ENCODE measurements at regions not wholly inside any gene's neighbourhood (a gene's known extent, or its start where the extent isn't known, plus 50 kb on each side); places are given as distances from the start of the nearest gene placed in this dataset.
"Not testable (repeated sequence)": the region's sequence is repeated elsewhere in the genome, so short reads cannot be mapped to it uniquely, and the experiment has no call there.

DNA sequence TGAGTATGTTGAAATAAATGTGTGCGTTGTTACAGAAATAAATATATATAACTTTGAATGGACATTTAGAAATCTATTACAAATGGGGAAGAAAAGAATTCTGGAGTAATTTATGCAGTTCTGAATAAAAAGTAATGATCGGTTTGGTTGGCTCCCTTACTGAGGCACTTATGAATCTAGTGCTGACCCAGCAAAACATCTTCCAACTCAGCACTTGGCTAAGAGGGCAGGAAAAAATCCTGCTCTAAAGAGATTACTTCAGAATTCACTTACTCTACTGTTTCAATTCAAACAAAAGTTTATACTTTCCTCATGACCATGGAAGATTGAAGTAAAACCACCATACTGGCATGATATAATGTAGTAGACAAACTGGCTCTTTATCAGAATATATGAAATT, 123.9 kb upstream of the RXFP1 start:
- no peak for TF ChIP-seq EZH2 (IDR thresholded peaks at IDR 0.05; ENCODE audit: borderline replicate concordance, low read depth, low read length, severe bottlenecking)
- TF ChIP-seq, protein P1, sequence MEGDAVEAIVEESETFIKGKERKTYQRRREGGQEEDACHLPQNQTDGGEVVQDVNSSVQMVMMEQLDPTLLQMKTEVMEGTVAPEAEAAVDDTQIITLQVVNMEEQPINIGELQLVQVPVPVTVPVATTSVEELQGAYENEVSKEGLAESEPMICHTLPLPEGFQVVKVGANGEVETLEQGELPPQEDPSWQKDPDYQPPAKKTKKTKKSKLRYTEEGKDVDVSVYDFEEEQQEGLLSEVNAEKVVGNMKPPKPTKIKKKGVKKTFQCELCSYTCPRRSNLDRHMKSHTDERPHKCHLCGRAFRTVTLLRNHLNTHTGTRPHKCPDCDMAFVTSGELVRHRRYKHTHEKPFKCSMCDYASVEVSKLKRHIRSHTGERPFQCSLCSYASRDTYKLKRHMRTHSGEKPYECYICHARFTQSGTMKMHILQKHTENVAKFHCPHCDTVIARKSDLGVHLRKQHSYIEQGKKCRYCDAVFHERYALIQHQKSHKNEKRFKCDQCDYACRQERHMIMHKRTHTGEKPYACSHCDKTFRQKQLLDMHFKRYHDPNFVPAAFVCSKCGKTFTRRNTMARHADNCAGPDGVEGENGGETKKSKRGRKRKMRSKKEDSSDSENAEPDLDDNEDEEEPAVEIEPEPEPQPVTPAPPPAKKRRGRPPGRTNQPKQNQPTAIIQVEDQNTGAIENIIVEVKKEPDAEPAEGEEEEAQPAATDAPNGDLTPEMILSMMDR (IDR thresholded peaks at IDR 0.05; ENCODE audit: borderline replicate concordance, extremely low read depth, low read length, poor library complexity, severe bottlenecking) = no peak
- no peaks in the 10 kb centered on the region for H3K4me1 ChIP-seq (ENCODE audit: insufficient read depth, low read length)
- no peak overlapping the region for H3K27ac ChIP-seq (ENCODE audit: low read length)

DNA sequence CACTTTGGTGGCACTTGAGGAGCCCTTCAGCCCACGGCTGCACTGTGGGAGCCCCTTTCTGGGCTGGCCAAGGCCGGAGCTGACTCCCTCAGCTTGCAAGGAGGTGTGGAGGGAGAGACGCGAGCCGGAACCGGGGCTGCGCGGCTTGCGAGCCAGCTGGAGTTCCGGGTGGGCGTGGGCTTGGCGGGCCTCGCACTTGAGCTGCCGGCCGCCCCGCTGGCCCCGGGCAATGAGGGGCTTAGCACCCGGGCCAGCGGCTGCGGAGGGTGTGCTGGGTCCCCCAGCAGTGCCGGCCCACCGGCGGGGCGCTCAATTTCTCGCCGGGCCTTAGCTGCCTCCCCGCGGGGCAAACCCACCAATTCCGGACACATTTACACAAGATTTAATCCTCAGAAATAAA, 113.7 kb upstream of the RXFP1 start:
- H3K27me3 ChIP-seq (ENCODE audit: insufficient read depth, low read length, poor library complexity); ATAC-seq (ENCODE audit: insufficient read depth, low read depth); H2AFZ ChIP-seq (ENCODE audit: low read depth, low read length); H3K9ac ChIP-seq (ENCODE audit: low read depth, low read length); H3K4me2 ChIP-seq (ENCODE audit: insufficient read depth, low read length); H3K4me1 ChIP-seq (ENCODE audit: insufficient read depth, low read length); H3K9me3 ChIP-seq (ENCODE audit: insufficient read depth, low read length, severe bottlenecking); H4K20me1 ChIP-seq (ENCODE audit: insufficient read depth, low read length); H3K36me3 ChIP-seq (ENCODE audit: insufficient read depth, low read length); H3K27ac ChIP-seq (ENCODE audit: low read length); H3K4me3 ChIP-seq (ENCODE audit: low read depth in 1 of 2, low read length in 2 of 2); H3K79me2 ChIP-seq (ENCODE audit: insufficient read depth, low read length); DNase-seq: not testable (repeated sequence)

More for the DNA sequence above, 123.9 kb upstream of the RXFP1 start:
- H3K4me3 ChIP-seq (ENCODE audit: low read depth in 1 of 2, low read length in 2 of 2) = no peak overlapping the region
- H3K27me3 ChIP-seq (ENCODE audit: insufficient read depth, low read length, poor library complexity) = no peaks in the 10 kb centered on the region
- H2AFZ ChIP-seq (ENCODE audit: low read depth, low read length) = no peak overlapping the region
- DNase-seq (no peak), ATAC-seq (ENCODE audit: insufficient read depth, low read depth) (no peak)
- no peak overlapping the region for H3K9ac ChIP-seq (ENCODE audit: low read depth, low read length)
- H3K4me2 ChIP-seq (ENCODE audit: insufficient read depth, low read length) = no peak overlapping the region
- no peaks in the 10 kb centered on the region for H4K20me1 ChIP-seq (ENCODE audit: insufficient read depth, low read length)
- H3K36me3 ChIP-seq (ENCODE audit: insufficient read depth, low read length) = no peaks in the 10 kb centered on the region
- no peaks in the 10 kb centered on the region for H3K9me3 ChIP-seq (ENCODE audit: insufficient read depth, low read length, severe bottlenecking)
- H3K79me2 ChIP-seq (ENCODE audit: insufficient read depth, low read length) = no peaks in the 10 kb centered on the region

DNA sequence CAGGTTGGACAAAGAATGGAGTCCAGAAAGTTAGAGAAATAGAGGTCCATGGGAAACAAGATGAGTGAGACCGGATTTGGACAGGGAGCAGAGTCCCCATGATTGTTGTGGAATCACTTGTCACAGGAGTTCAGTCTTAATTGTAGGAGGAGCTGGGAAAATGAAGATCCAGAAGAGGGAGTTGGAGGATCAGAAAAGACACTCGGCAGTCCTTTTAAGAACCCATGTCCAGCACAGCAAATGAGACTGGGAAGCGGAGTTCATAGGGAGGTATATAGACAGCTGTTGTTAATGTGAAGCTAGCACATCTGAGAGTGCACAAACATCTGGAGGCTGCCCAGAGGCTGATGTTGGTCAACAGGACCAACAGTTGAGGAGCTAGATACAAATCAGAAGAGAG, 111.4 kb upstream of the RXFP1 start:
- H4K20me1 ChIP-seq (ENCODE audit: insufficient read depth, low read length) = no peaks in the 10 kb centered on the region
- H3K36me3 ChIP-seq (ENCODE audit: insufficient read depth, low read length) = no peaks in the 10 kb centered on the region
- no peak for TF ChIP-seq EZH2 (IDR thresholded peaks at IDR 0.05; ENCODE audit: borderline replicate concordance, low read depth, low read length, severe bottlenecking)
- TF ChIP-seq, protein P1 (IDR thresholded peaks at IDR 0.05; ENCODE audit: borderline replicate concordance, extremely low read depth, low read length, poor library complexity, severe bottlenecking) = no peak
- H3K4me1 ChIP-seq (ENCODE audit: insufficient read depth, low read length) = no peaks in the 10 kb centered on the region
- no peak overlapping the region for H3K4me2 ChIP-seq (ENCODE audit: insufficient read depth, low read length)
- no peaks in the 10 kb centered on the region for H3K79me2 ChIP-seq (ENCODE audit: insufficient read depth, low read length)
- no peak overlapping the region for H3K4me3 ChIP-seq (ENCODE audit: low read depth in 1 of 2, low read length in 2 of 2)
- ATAC-seq (ENCODE audit: insufficient read depth, low read depth) = no peak
- no peak for DNase-seq
- no peaks in the 10 kb centered on the region for H3K27me3 ChIP-seq (ENCODE audit: insufficient read depth, low read length, poor library complexity)
- no peak overlapping the region for H3K27ac ChIP-seq (ENCODE audit: low read length)
- H2AFZ ChIP-seq (ENCODE audit: low read depth, low read length) = no peak overlapping the region
- H3K9ac ChIP-seq (ENCODE audit: low read depth, low read length) = no peak overlapping the region
- no peaks in the 10 kb centered on the region for H3K9me3 ChIP-seq (ENCODE audit: insufficient read depth, low read length, severe bottlenecking)

DNA sequence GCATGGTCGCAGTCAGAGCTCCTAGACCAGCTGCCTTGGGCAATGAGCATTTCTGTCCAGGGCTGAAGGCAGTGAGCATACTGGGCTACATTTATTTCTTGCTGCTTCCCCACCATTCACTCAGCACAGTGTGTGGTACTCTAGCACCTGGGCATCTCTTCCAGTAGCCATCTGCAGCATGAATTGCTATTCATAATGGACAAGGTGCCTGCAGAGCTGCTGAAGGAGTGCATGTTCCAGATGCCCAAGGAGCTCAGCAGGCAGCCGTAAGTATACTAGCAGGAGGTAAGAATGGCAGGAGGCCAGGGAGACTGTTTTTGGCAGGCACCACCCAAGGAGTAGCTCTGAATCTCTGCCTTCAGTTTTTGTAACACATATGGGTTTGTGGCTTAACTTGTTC, 110.4 kb upstream of the RXFP1 start:
- no peak for TF ChIP-seq EZH2 (IDR thresholded peaks at IDR 0.05; ENCODE audit: borderline replicate concordance, low read depth, low read length, severe bottlenecking)
- TF ChIP-seq, protein P1 (IDR thresholded peaks at IDR 0.05; ENCODE audit: borderline replicate concordance, extremely low read depth, low read length, poor library complexity, severe bottlenecking) = no peak
- Histone ChIP-seq H3K9me3 (ENCODE audit: insufficient read depth, low read length, severe bottlenecking) (no peaks in the 10 kb centered on the region), H3K4me1 (ENCODE audit: insufficient read depth, low read length) (no peaks in the 10 kb centered on the region), H3K4me3 (ENCODE audit: low read depth in 1 of 2, low read length in 2 of 2) (no peak overlapping the region), H3K27me3 (ENCODE audit: insufficient read depth, low read length, poor library complexity) (no peaks in the 10 kb centered on the region), H4K20me1 (ENCODE audit: insufficient read depth, low read length) (no peaks in the 10 kb centered on the region), H3K4me2 (ENCODE audit: insufficient read depth, low read length) (no peak overlapping the region), H3K27ac (ENCODE audit: low read length) (no peak overlapping the region), H3K79me2 (ENCODE audit: insufficient read depth, low read length) (no peaks in the 10 kb centered on the region), H3K36me3 (ENCODE audit: insufficient read depth, low read length) (no peaks in the 10 kb centered on the region), H3K9ac (ENCODE audit: low read depth, low read length) (no peak overlapping the region), H2AFZ (ENCODE audit: low read depth, low read length) (no peak overlapping the region)
- no peak for ATAC-seq (ENCODE audit: insufficient read depth, low read depth)
- DNase-seq = no peak

DNA sequence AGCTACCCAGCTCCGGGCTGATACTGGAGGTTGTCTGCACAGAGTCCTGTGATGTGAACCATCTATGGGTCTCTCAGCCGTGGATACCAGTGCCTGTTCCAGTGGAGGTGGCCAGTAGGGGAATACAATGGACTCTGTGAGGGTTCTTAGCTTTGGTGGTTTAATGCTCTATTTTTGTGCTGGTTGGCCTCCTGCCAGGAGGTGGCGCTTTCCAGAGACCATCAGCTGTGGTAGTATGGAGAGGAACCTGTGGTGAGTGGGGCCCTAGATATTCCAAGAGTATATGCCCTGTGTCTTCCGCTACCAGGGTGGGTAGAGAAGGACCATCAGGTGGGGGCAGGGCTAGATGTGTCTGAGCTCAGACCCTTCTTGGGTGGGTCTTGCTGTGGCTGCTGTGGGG, 103.0 kb upstream of the RXFP1 start:
- not testable (repeated sequence) for H3K4me1 ChIP-seq (ENCODE audit: insufficient read depth, low read length); H3K36me3 ChIP-seq (ENCODE audit: insufficient read depth, low read length); H3K9me3 ChIP-seq (ENCODE audit: insufficient read depth, low read length, severe bottlenecking); H2AFZ ChIP-seq (ENCODE audit: low read depth, low read length); ATAC-seq (ENCODE audit: insufficient read depth, low read depth); H3K9ac ChIP-seq (ENCODE audit: low read depth, low read length); H3K27ac ChIP-seq (ENCODE audit: low read length); H3K4me2 ChIP-seq (ENCODE audit: insufficient read depth, low read length); H3K79me2 ChIP-seq (ENCODE audit: insufficient read depth, low read length); H3K27me3 ChIP-seq (ENCODE audit: insufficient read depth, low read length, poor library complexity); DNase-seq; H3K4me3 ChIP-seq (ENCODE audit: low read depth in 1 of 2, low read length in 2 of 2); H4K20me1 ChIP-seq (ENCODE audit: insufficient read depth, low read length)

Measured in DND-41 (cell line).